Psoas muscle (tissue), 7 donors: ENCODE measurements at regions not wholly inside any gene's neighbourhood (a gene's known extent, or its start where the extent isn't known, plus 50 kb on each side); places are given as distances from the start of the nearest gene placed in this dataset.

Experiments used
- ATAC-seq, 4 donors: fragments of 200-7000 bp; cut with Tn5 transposase; one replicate each; pipeline ENCODE4 v1.9.1; 2020; ENCODE audit warnings: moderate library complexity in 3 of 4, mild to moderate bottlenecking in 2 of 4
- DNase-seq, 2 donors: peaks; one replicate each; pipeline ENCODE4 v3.0.0-alpha.2; 2020
- H3K27ac ChIP-seq: fragments of 200-600 bp; one replicate; pipeline ENCODE4 v1.8.0; 2022
- H3K27me3 ChIP-seq, 3 donors: fragments of 200-600 bp in 1 of 3; one replicate each; pipeline versions ENCODE4 v1.6.1 to v1.8.0; 2013 to 2022; ENCODE audit warnings: low read length in 2 of 3, mild to moderate bottlenecking in 2 of 3, moderate library complexity in 1 of 3; ENCODE audit not compliant: insufficient read depth in 3 of 3
- H3K36me3 ChIP-seq, 2 donors: fragments of 200-600 bp in 1 of 2; one replicate each; pipeline versions ENCODE4 v1.6.1 to v1.8.0; 2013 to 2022; ENCODE audit warnings: low read depth in 1 of 2, mild to moderate bottlenecking in 1 of 2, moderate library complexity in 1 of 2; ENCODE audit not compliant: insufficient read depth in 1 of 2
- H3K4me1 ChIP-seq: fragments of 200-600 bp; one replicate; pipeline ENCODE4 v1.8.0; 2022
- H3K4me3 ChIP-seq: fragments of 200-600 bp; one replicate; pipeline ENCODE4 v1.8.0; 2022; ENCODE audit warnings: mild to moderate bottlenecking
- H3K9me3 ChIP-seq: fragments of 200-600 bp; one replicate; pipeline ENCODE4 v1.8.0; 2022
- CTCF ChIP-seq: fragments of 200-600 bp; IDR thresholded peaks from one replicate; pipeline ENCODE4 v1.8.0; 2022; ENCODE audit warnings: antibody characterized with exemption
- WGBS, 3 donors: extraction: QIAGEN DNeasy Blood & Tissue Kit; methylation state at CpG; one replicate each; pipeline versions ENCODE4 v1.1.6 to v1.1.7; 2013; 5-methylcytosine and 5-hydroxymethylcytosine counted together
- intact Hi-C, 2 donors: fragments of 100-400 bp; cut with DNase I; formaldehyde crosslinking; loops; one replicate each; pipeline versions ENCODE4 v1.11.0 to v1.14.2; 2022
- donor health status: healthy with polysubstance abuse.
- donor health status: DM: no; HTN: no; CAD: no; lungs with moderate emphysema.
- donor health status: Bipolar disorder and iron deficiency.
- donor health status: healthy.
- donor health status: DM: yes; HTN: yes; CAD: no.
- donor health status: DM: no; HTN: no; CAD: no.
- donor health status: DM: yes; HTN: yes; CAD: no.

- intact Hi-C loops, result no loop called here
- H3K27me3 ChIP-seq, result no peaks in the 10 kb centered on the region
- H3K9me3 ChIP-seq, result no peaks in the 10 kb centered on the region
- no peaks in the 10 kb centered on the region for H3K4me1 ChIP-seq
- H3K36me3 ChIP-seq, result no peaks in the 10 kb centered on the region
- H3K27ac ChIP-seq, result no peak overlapping the region
- ATAC-seq, result no peak
- WGBS, 3 donors, result 71 to 80% (median 72%) methylated on average over 2 of the region's 2 CpGs
- DNase-seq, result no peak
- TF ChIP-seq CTCF, result no peak
- H3K4me3 ChIP-seq, result no peak overlapping the region
Observed at GRCh38 chr16:58923094-58923493, 189.0 kb upstream of the GOT2 start.

- Histone ChIP-seq H3K27me3 (no peaks in the 10 kb centered on the region), H3K9me3 (peaks cover 5% of the 10 kb centered on the region), H3K4me3 (no peak overlapping the region), H3K4me1 (no peaks in the 10 kb centered on the region), H3K27ac (no peak overlapping the region), H3K36me3 (no peaks in the 10 kb centered on the region)
- intact Hi-C loops, result no loop called here
- no peak for ATAC-seq
- DNase-seq, result no peak
- WGBS, 3 donors, result 85 to 95% (median 95%) methylated on average over 4 of the region's 4 CpGs
- TF ChIP-seq CTCF, result no peak
Observed at GRCh38 chr16:58913456-58913855, 179.3 kb upstream of the GOT2 start.

GRCh38 chr16:58912571-58912970, 178.5 kb upstream of the GOT2 start:
- Histone ChIP-seq H3K4me3 (no peak overlapping the region), H3K4me1 (no peaks in the 10 kb centered on the region), H3K27me3 (no peaks in the 10 kb centered on the region), H3K36me3 (no peaks in the 10 kb centered on the region), H3K9me3 (peaks cover 5% of the 10 kb centered on the region), H3K27ac (no peak overlapping the region)
- DNase-seq, result no peak
- no peak for TF ChIP-seq CTCF
- no peak for ATAC-seq
- intact Hi-C loops, result no loop called here

GRCh38 chr16:58906981-58907715, 173.0 kb upstream of the GOT2 start:
- intact Hi-C loops, result no loop called here
- no peak overlapping the region for H3K4me3 ChIP-seq
- H3K27ac ChIP-seq, result no peak overlapping the region
- DNase-seq (no peak), ATAC-seq (no peak)
- no peaks in the 10 kb centered on the region for H3K27me3 ChIP-seq
- no peaks in the 10 kb centered on the region for H3K4me1 ChIP-seq
- no peaks in the 10 kb centered on the region for H3K9me3 ChIP-seq
- H3K36me3 ChIP-seq, result no peaks in the 10 kb centered on the region
- no peak for TF ChIP-seq CTCF
- WGBS, 3 donors, result 77 to 80% (median 79%) methylated on average over 8 of the region's 8 CpGs

- ATAC-seq, result no peak
- TF ChIP-seq CTCF, result no peak
- no peak overlapping the region for H3K27ac ChIP-seq
- no peaks in the 10 kb centered on the region for H3K9me3 ChIP-seq
- intact Hi-C loops, result no loop called here
- H3K36me3 ChIP-seq, result no peaks in the 10 kb centered on the region
- no peaks in the 10 kb centered on the region for H3K27me3 ChIP-seq
- no peak for DNase-seq
- H3K4me3 ChIP-seq, result no peak overlapping the region
- 69 to 73% (median 70%) methylated on average over 4 of the region's 4 CpGs for WGBS, 3 donors
- H3K4me1 ChIP-seq, result no peaks in the 10 kb centered on the region
Observed at GRCh38 chr16:58904291-58904690, 170.2 kb upstream of the GOT2 start.
